Parathyroid adenoma (tissue), 2 donors: ENCODE measurements at regions not wholly inside any gene's neighbourhood (a gene's known extent, or its start where the extent isn't known, plus 50 kb on each side); places are given as distances from the start of the nearest gene placed in this dataset.

Experiments
- H2AFZ ChIP-seq: fragments of 300-600 bp; sonication (generic); one replicate; pipeline ENCODE4 v1.7.0; 2017; ENCODE audit warnings: antibody characterized with exemption, mild to moderate bottlenecking
- H3K27ac ChIP-seq: fragments of 300-600 bp; sonication (generic); one replicate; pipeline ENCODE4 v1.7.0; 2017
- H3K27me3 ChIP-seq: fragments of 300-600 bp; sonication (generic); one replicate; pipeline ENCODE4 v1.7.0; 2017; ENCODE audit warnings: low read length; ENCODE audit not compliant: control insufficient read depth, insufficient read depth
- H3K36me3 ChIP-seq: fragments of 300-600 bp; sonication (generic); one replicate; pipeline ENCODE4 v1.7.0; 2017; ENCODE audit warnings: low read length; ENCODE audit not compliant: control insufficient read depth, insufficient read depth
- H3K4me1 ChIP-seq: fragments of 300-600 bp; sonication (generic); one replicate; pipeline ENCODE4 v1.7.0; 2017; ENCODE audit warnings: control low read depth
- H3K4me2 ChIP-seq: fragments of 300-600 bp; sonication (generic); one replicate; pipeline ENCODE4 v1.7.0; 2017; ENCODE audit warnings: low read length
- H3K4me3 ChIP-seq: fragments of 300-600 bp; sonication (generic); one replicate; pipeline ENCODE4 v1.7.0; 2017; ENCODE audit warnings: low read depth, low read length
- H3K79me2 ChIP-seq: fragments of 300-600 bp; sonication (generic); one replicate; pipeline ENCODE4 v1.7.0; 2017; ENCODE audit warnings: control low read depth
- H3K9ac ChIP-seq: fragments of 300-600 bp; sonication (generic); one replicate; pipeline ENCODE4 v1.7.0; 2017; ENCODE audit warnings: mild to moderate bottlenecking
- H3K9me3 ChIP-seq: fragments of 300-600 bp; sonication (generic); one replicate; pipeline ENCODE4 v1.7.0; 2017; ENCODE audit warnings: low read length; ENCODE audit not compliant: control insufficient read depth
- CTCF ChIP-seq: fragments of 300-600 bp; sonication (generic); IDR thresholded peaks from one replicate; pipeline ENCODE4 v1.7.0; 2017; ENCODE audit warnings: antibody characterized with exemption, mild to moderate bottlenecking
- donor health status: primary hyperparathyroidism.

GRCh38 chr12:59381106-59381505, 214.7 kb upstream of the SLC16A7 start:
- Histone ChIP-seq H3K4me1 (no peaks in the 10 kb centered on the region), H3K9me3 (no peaks in the 10 kb centered on the region), H3K4me2 (no peak overlapping the region), H3K9ac (no peak overlapping the region), H3K36me3 (no peaks in the 10 kb centered on the region), H3K27me3 (no peaks in the 10 kb centered on the region), H3K27ac (no peak overlapping the region), H2AFZ (no peak overlapping the region), H3K4me3 (no peak overlapping the region), H3K79me2 (no peaks in the 10 kb centered on the region)
- no peak for TF ChIP-seq CTCF

- Histone ChIP-seq H3K79me2 (no peaks in the 10 kb centered on the region), H3K4me1 (no peaks in the 10 kb centered on the region), H3K36me3 (no peaks in the 10 kb centered on the region), H3K9ac (no peak overlapping the region), H3K4me2 (no peak overlapping the region), H2AFZ (no peak overlapping the region), H3K27ac (no peak overlapping the region), H3K9me3 (no peaks in the 10 kb centered on the region), H3K27me3 (no peaks in the 10 kb centered on the region), H3K4me3 (no peak overlapping the region)
- TF ChIP-seq CTCF: no peak
These were observed 220.2 kb upstream of the SLC16A7 start for GRCh38 chr12:59375633-59376032.

GRCh38 chr12:59374783-59375182, 221.0 kb upstream of the SLC16A7 start:
- H3K4me1 ChIP-seq: no peaks in the 10 kb centered on the region
- no peak overlapping the region for H3K4me3 ChIP-seq
- H3K27ac ChIP-seq: no peak overlapping the region
- H3K9ac ChIP-seq: no peak overlapping the region
- no peaks in the 10 kb centered on the region for H3K36me3 ChIP-seq
- H3K4me2 ChIP-seq: no peak overlapping the region
- H3K27me3 ChIP-seq: no peaks in the 10 kb centered on the region
- no peaks in the 10 kb centered on the region for H3K9me3 ChIP-seq
- no peak for TF ChIP-seq CTCF
- H3K79me2 ChIP-seq: no peaks in the 10 kb centered on the region
- no peak overlapping the region for H2AFZ ChIP-seq

GRCh38 chr12:59372956-59373355, 222.9 kb upstream of the SLC16A7 start:
- Histone ChIP-seq H3K9ac (no peak overlapping the region), H3K9me3 (no peaks in the 10 kb centered on the region), H2AFZ (no peak overlapping the region), H3K27ac (no peak overlapping the region), H3K4me1 (no peaks in the 10 kb centered on the region), H3K79me2 (no peaks in the 10 kb centered on the region), H3K4me2 (no peak overlapping the region), H3K4me3 (no peak overlapping the region), H3K27me3 (no peaks in the 10 kb centered on the region), H3K36me3 (no peaks in the 10 kb centered on the region)
- no peak for TF ChIP-seq CTCF

GRCh38 chr12:59370933-59371332, 224.9 kb upstream of the SLC16A7 start:
- Histone ChIP-seq H3K27ac (no peak overlapping the region), H3K9me3 (no peaks in the 10 kb centered on the region), H3K4me3 (no peak overlapping the region), H2AFZ (no peak overlapping the region), H3K4me1 (no peaks in the 10 kb centered on the region), H3K4me2 (no peak overlapping the region), H3K79me2 (no peaks in the 10 kb centered on the region), H3K27me3 (no peaks in the 10 kb centered on the region), H3K36me3 (no peaks in the 10 kb centered on the region), H3K9ac (no peak overlapping the region)
- TF ChIP-seq CTCF: no peak
